ENCODE measurements at regions not wholly inside any gene's neighbourhood (a gene's known extent, or its start where the extent isn't known, plus 50 kb on each side); places are given as distances from the start of the nearest gene placed in this dataset.

DNA sequence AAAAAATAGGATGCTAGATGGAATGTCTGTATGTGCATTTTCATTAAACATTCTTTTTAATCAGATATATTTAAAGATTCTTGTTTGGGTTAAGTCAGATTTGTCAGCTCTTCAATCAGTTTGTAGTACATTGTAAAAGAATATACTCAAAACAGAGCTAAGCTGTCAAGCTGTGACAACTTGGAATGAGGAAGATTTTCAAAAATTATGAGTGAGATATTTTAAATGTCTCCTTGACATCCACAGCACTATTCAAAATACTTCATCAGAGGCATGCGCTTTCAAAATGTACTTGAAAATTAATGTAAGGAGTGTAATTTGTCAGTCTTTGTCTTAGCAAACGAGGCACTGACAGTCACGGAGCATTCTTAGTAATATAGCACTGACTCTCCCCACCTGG lies 182.0 kb downstream of the MAT2B start:
- TF ChIP-seq ZBTB21 (CRISPR knock-in tag; IDR thresholded peaks at IDR 0.05; ENCODE audit: borderline replicate concordance) (no peak), CTCF (IDR thresholded peaks at IDR 0.05) (no peak), ZNF317 (CRISPR knock-in tag; IDR thresholded peaks at IDR 0.05; ENCODE audit: borderline replicate concordance, low read depth) (no peak), ATF1 (CRISPR knock-in tag; IDR thresholded peaks at IDR 0.05) (no peak)
- TF ChIP-seq, protein P1, sequence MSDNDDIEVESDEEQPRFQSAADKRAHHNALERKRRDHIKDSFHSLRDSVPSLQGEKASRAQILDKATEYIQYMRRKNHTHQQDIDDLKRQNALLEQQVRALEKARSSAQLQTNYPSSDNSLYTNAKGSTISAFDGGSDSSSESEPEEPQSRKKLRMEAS (CRISPR knock-in tag; IDR thresholded peaks at IDR 0.05): no peak
- TF ChIP-seq, protein P2, sequence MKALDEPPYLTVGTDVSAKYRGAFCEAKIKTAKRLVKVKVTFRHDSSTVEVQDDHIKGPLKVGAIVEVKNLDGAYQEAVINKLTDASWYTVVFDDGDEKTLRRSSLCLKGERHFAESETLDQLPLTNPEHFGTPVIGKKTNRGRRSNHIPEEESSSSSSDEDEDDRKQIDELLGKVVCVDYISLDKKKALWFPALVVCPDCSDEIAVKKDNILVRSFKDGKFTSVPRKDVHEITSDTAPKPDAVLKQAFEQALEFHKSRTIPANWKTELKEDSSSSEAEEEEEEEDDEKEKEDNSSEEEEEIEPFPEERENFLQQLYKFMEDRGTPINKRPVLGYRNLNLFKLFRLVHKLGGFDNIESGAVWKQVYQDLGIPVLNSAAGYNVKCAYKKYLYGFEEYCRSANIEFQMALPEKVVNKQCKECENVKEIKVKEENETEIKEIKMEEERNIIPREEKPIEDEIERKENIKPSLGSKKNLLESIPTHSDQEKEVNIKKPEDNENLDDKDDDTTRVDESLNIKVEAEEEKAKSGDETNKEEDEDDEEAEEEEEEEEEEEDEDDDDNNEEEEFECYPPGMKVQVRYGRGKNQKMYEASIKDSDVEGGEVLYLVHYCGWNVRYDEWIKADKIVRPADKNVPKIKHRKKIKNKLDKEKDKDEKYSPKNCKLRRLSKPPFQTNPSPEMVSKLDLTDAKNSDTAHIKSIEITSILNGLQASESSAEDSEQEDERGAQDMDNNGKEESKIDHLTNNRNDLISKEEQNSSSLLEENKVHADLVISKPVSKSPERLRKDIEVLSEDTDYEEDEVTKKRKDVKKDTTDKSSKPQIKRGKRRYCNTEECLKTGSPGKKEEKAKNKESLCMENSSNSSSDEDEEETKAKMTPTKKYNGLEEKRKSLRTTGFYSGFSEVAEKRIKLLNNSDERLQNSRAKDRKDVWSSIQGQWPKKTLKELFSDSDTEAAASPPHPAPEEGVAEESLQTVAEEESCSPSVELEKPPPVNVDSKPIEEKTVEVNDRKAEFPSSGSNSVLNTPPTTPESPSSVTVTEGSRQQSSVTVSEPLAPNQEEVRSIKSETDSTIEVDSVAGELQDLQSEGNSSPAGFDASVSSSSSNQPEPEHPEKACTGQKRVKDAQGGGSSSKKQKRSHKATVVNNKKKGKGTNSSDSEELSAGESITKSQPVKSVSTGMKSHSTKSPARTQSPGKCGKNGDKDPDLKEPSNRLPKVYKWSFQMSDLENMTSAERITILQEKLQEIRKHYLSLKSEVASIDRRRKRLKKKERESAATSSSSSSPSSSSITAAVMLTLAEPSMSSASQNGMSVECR (CRISPR knock-in tag; IDR thresholded peaks at IDR 0.05; ENCODE audit: borderline replicate concordance): no peak
